SH-SY5Y (cell line): ENCODE measurements at regions not wholly inside any gene's neighbourhood (a gene's known extent, or its start where the extent isn't known, plus 50 kb on each side); places are given as distances from the start of the nearest gene placed in this dataset.
A peak's percentile ranks its signal among the peaks of the same experiment; 100 is the strongest.

Experiments used
- GATA2 ChIP-seq: IDR thresholded peaks from 2 replicates; pipeline ENCODE4 v1.6.1; 2011; ENCODE audit warnings: mild to moderate bottlenecking, low read depth, low read length
- GATA3 ChIP-seq: IDR thresholded peaks from 2 replicates; pipeline ENCODE4 v1.6.1; 2011; ENCODE audit warnings: low read depth, mild to moderate bottlenecking, low read length, moderate library complexity

DNA sequence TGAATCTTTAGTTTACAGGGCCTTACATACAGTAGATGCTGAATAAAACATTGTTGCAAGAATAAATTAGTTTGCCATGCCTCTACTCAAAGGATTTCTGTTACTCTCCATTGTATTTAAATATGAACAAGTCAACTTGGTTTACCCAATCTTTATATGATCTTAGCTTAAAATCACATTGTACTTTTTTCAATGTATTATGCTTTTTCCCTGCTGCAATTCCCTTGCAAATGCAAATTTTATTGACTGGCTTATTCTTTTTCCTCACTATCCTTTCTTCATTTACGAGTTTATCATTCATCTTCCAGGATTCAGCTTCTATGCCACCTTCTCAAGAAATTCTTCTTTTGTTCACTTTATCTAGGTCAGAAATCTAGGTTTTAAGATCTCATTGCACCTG is 571.4 kb upstream of the ZNF804A start:
- no peak for TF ChIP-seq GATA3
- no peak for TF ChIP-seq GATA2

DNA sequence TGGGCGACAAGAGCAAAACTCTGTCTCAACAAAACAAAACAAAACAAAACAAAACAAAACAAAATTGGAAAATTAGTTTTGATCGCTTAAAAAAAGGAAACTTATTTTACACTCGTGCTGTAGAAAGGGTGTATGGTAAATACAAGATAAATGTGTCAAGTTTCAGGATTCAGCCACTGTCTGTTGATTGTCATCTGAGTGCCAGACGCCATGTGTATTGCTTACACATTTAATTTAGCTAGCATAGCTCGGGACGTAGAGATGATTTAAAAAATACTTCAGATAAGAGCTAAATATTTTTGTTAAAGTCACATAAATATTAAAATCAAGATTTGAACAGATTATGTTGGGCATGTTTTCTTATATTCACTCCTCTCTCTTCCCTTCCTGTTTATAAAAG is 568.1 kb upstream of the ZNF804A start:
- TF ChIP-seq GATA2 (no peak), GATA3 (no peak)

DNA sequence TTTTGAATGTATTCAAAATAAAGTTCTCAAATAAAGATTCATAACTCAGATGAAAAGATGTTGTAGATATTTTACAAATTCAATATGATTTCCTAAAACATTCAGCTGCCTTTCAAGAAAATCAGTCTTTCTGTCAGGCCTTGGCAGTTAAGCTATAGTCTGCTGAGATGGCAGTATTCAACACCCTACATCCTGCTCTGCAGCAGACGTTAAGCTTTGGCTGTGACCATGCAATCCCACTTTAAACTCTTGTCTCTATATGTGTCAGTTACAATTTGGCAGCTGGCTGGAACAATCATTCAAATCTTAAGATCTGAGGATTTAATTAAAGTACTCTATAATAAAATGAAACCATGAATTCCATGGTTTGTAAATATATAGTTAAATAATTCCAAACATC is 567.3 kb upstream of the ZNF804A start:
- TF ChIP-seq GATA3 (no peak), GATA2 (no peak)

DNA sequence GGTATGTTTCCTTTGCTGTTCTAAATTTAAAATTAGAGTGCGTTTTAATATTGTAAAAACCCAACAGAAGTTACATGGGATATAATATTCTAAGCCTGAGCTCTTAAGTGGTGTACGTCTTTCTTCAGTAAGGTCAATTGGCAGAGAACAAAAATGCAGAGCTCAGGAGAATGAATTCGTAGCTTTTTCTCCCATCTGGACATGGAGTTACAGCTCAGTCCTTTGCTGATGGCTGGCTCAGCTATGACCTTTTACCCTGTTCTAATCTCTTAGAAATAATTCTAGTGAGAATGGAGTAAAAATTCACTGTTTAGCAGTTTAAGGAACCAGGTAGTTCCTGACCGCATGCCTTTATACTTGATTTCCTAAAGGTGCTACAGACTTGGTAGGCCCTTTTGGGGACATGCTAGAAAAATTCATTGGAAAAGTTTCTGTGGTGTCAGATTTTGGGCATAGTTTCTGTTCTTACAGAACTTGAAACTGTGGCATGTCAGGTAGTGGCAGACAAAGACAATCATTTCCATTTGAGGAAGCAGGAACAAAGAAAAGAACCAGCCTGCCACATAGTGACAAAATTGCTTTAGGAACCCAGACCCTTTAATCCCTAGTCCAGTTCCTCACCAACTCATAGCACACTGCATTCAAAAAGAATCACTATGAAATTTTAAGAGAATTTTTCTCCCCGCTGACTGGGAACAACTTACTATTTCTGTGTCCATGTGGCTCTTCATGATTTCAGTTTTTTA is 566.8 kb upstream of the ZNF804A start:
- TF ChIP-seq GATA3, result no peak
- no peak for TF ChIP-seq GATA2

DNA sequence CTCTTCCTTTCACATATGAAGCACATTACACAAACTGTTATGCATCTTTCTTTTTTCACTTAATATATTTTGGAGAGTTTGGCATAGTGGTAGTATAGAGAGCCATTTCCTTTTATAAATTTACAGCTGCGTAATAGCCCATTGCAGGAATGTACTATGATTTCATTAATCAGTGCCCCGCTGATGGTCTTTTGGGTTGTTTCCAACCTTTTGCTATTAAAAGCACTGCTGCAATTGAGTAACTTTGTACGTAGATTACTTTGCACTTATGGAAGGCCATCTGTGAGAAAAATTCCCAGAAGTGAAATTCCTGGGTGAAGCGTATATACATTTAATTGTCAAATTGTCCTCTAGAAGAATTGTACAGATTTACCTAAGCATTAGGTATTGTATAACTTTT is 565.3 kb upstream of the ZNF804A start:
- TF ChIP-seq GATA2, result no peak
- TF ChIP-seq GATA3, result no peak

DNA sequence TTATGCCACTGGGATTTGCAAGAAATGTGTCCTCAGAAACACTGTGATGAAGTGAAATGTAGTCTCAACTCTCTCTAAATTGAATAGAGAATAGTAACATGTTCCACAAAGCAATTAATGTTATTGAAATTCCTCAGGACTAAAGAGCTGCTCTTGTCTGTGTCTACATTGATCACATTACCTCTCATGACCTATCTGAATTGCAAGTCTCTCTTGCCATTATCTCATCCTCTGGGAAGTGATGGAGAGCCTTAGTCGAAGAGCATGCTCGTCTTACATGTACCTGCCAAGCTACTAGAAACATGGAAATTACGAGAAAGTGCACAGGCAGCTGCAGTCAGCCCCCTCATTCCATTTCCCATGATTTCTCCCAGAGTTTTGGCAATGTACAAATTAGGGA is 561.1 kb upstream of the ZNF804A start:
- TF ChIP-seq GATA3 (no peak), GATA2 (no peak)

DNA sequence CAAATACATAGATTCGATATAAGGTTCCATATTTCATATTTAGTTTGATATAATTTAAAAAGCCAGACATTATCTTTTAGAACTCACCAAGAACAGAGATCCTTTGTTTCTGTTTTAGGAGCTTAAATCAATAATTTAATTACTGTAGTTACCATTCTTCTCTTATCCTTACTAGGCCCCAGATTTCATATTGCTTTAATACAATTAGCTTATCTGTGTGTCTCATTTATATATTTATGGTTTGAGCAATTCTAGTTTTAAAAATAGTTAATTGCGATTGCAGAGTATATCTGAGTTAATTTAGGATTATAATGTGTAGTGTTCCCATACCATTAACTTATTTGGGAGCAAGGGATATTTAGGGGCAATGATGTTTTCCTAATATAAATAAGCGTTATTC is 558.8 kb upstream of the ZNF804A start:
- TF ChIP-seq GATA2 (no peak), GATA3 (peak; percentile 47; the same call in 1 of the 2 replicates)

DNA sequence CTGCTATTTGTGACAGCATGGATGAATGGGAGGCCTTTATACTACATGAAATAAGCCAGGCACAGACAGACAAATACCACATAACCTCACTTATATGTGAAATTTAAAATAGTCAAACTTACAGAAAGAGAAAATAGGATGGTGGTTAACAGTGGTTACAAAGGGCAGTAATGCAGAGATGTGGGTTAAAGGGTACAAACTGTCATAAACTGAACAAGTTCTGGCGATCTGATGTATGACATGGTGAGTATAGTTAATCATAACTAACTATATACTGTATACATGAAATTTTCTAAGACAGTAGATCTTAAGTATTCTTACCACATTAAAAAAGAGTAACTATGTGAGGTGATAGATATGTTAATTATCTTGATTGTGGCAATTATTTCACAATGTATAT is 558.1 kb upstream of the ZNF804A start:
- TF ChIP-seq GATA3 (no peak), GATA2 (no peak)

DNA sequence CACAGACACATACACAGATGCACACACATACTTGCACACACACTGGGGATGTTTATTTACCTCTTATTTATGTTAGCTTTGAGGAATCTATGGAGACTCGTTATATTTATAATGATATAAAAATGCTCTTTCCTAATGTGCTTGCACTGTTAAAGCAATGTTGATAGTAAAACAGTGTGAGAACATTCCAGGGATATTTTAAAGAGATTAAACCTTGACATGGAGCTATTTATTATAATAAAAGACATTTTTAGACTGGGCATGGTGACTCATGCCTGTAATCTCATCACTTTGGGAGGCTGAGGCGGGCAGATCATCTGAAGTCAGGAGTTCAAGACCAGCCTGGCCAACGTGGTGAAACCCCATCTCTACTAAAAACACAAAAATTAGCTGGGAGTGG is 557.3 kb upstream of the ZNF804A start:
- TF ChIP-seq GATA2 (no peak), GATA3 (no peak)

DNA sequence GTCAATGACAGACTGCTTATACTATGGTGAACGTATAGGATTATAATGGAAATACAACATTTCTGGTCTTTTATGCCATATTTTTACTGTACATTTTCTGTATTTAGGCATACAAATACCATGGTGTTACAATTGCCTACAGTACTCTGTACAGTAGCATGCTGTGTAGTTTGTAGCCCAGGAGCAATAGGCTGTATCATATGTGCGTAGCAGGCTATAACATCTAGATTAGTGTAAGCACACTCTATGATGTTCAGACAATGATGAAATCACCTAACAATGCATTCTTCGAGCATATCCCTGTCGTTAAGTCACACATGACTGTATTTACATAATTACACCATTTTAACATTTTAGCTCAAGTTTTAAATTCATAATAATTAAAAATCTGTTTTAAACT is 556.6 kb upstream of the ZNF804A start:
- TF ChIP-seq GATA3, result no peak
- no peak for TF ChIP-seq GATA2

DNA sequence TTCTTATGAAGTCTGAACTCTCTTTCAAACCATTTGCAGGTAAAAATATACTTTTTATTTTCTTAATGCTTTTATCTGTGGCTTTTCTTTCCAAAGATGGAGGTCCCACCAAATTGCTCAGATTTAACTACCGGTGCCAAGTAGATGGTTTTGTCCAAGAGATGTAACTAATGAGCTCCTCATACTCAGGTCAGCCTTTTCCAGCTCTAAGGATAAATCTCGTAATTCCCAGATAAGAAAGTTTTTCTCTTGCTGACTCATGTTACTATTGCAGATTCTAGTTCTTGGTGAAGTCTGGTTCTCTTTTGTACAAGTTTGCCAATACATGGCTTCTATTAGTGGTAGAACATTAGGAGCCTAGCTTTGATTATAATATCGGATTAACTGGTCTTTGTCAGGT is 550.8 kb upstream of the ZNF804A start:
- TF ChIP-seq GATA3 (no peak), GATA2 (no peak)

DNA sequence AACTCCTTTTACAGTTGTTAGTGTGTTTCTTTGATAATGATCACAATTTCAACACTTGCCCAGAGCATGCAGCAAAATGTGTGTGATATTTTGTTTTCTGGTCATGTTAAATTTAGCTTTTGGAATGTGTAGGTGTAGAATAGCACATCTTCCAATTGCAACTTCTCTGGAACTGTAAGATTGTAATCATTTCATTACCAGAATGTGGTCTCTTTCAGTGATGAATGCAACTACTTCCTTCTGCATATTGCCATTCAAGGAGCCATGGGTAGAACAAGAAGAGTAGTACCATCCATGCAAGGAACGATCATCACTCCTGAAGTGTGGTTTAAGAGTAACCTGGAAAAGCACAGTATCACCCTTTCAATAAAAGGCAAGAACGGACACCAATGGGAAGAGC is 548.8 kb upstream of the ZNF804A start:
- no peak for TF ChIP-seq GATA2
- no peak for TF ChIP-seq GATA3

DNA sequence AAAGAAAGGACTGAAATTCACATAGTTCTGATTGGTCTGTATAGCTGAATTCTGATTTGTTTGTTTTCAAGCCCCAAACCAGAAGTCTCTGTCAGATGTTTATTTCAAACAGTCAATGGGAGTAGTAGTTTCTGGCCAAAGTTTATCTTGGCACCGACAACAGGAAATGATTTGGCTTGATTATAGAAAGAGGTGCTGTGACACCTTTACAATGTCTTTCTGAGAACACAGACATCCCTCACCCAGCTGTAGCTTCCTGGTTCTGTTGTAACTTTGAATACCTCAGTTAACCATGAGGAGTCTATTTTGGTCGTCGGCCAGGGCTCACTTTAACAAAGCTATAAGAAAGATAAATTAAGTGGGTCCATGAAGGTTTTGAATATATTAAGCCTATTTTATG is 545.0 kb upstream of the ZNF804A start:
- no peak for TF ChIP-seq GATA2
- no peak for TF ChIP-seq GATA3

DNA sequence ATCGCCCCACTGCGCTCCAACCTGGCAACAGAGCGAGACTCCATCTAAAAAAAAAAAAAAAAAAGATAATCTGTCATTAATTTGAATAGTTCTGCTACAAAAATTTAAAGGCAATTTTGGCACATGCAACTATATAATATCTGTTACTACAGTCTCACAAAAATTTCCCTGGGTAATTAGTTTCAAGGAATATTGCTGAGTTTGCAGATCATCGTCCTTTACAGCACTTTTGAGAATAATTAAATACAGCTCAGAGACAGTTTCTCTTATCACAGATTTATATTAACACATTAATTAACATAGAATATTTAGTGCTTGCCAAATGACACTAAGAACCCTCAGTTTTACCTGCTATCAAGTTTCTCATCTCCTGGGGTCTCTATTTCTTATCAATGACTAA is 540.4 kb upstream of the ZNF804A start:
- TF ChIP-seq GATA3 (no peak), GATA2 (no peak)

DNA sequence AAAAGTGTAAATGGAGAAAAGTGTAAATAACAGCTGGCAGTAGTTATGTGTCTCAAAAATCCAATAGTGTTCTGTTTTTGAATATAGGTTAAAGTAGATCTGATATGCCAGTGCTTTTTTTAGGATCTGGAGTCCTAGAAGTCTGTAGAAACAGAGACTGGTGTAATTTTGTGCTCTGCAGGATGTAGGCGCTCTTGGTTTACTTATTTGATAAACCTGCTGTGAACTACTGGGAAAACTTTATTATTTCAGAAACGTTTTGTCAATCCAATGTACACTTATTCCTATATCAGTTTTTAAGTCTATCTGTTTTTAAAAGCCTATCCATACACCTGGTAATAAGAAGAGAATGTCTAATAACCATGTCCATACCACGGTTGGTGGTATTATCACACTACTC is 530.8 kb upstream of the ZNF804A start:
- TF ChIP-seq GATA3 (no peak), GATA2 (no peak)

DNA sequence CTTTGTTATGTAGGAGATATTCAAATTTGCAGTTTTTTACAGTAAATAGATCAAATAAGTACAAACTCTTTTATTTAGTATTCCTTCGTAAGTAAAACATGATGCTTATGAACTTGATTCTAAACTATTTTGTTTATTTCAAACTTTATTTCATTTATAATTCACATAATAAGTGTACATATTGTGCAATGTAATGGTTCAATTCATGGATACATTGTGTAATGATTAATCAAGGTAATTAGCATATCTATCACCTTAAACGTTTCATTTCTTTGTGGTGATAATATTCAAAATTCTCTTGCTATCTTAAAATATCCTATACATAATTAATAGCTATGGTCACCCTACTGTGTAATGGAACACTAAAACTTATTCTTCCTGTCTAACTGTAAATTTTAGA is 525.9 kb upstream of the ZNF804A start:
- TF ChIP-seq GATA2 (no peak), GATA3 (no peak)
